Psoas muscle (tissue), 7 donors: ENCODE measurements at regions not wholly inside any gene's neighbourhood (a gene's known extent, or its start where the extent isn't known, plus 50 kb on each side); places are given as distances from the start of the nearest gene placed in this dataset.

Experiments used
- ATAC-seq, 4 donors: fragments of 200-7000 bp; cut with Tn5 transposase; one replicate each; pipeline ENCODE4 v1.9.1; 2020; ENCODE audit warnings: moderate library complexity in 3 of 4, mild to moderate bottlenecking in 2 of 4
- DNase-seq, 2 donors: peaks; one replicate each; pipeline ENCODE4 v3.0.0-alpha.2; 2020
- H3K27ac ChIP-seq: fragments of 200-600 bp; one replicate; pipeline ENCODE4 v1.8.0; 2022
- H3K27me3 ChIP-seq, 3 donors: fragments of 200-600 bp in 1 of 3; one replicate each; pipeline versions ENCODE4 v1.6.1 to v1.8.0; 2013 to 2022; ENCODE audit warnings: low read length in 2 of 3, mild to moderate bottlenecking in 2 of 3, moderate library complexity in 1 of 3; ENCODE audit not compliant: insufficient read depth in 3 of 3
- H3K36me3 ChIP-seq, 2 donors: fragments of 200-600 bp in 1 of 2; one replicate each; pipeline versions ENCODE4 v1.6.1 to v1.8.0; 2013 to 2022; ENCODE audit warnings: low read depth in 1 of 2, mild to moderate bottlenecking in 1 of 2, moderate library complexity in 1 of 2; ENCODE audit not compliant: insufficient read depth in 1 of 2
- H3K4me1 ChIP-seq: fragments of 200-600 bp; one replicate; pipeline ENCODE4 v1.8.0; 2022
- H3K4me3 ChIP-seq: fragments of 200-600 bp; one replicate; pipeline ENCODE4 v1.8.0; 2022; ENCODE audit warnings: mild to moderate bottlenecking
- H3K9me3 ChIP-seq: fragments of 200-600 bp; one replicate; pipeline ENCODE4 v1.8.0; 2022
- CTCF ChIP-seq: fragments of 200-600 bp; IDR thresholded peaks from one replicate; pipeline ENCODE4 v1.8.0; 2022; ENCODE audit warnings: antibody characterized with exemption
- WGBS, 3 donors: extraction: QIAGEN DNeasy Blood & Tissue Kit; methylation state at CpG; one replicate each; pipeline versions ENCODE4 v1.1.6 to v1.1.7; 2013; 5-methylcytosine and 5-hydroxymethylcytosine counted together
- intact Hi-C, 2 donors: fragments of 100-400 bp; cut with DNase I; formaldehyde crosslinking; loops; one replicate each; pipeline versions ENCODE4 v1.11.0 to v1.14.2; 2022
- donor health status: healthy with polysubstance abuse.
- donor health status: DM: no; HTN: no; CAD: no; lungs with moderate emphysema.
- donor health status: Bipolar disorder and iron deficiency.
- donor health status: healthy.
- donor health status: DM: yes; HTN: yes; CAD: no.
- donor health status: DM: no; HTN: no; CAD: no.
- donor health status: DM: yes; HTN: yes; CAD: no.

DNA sequence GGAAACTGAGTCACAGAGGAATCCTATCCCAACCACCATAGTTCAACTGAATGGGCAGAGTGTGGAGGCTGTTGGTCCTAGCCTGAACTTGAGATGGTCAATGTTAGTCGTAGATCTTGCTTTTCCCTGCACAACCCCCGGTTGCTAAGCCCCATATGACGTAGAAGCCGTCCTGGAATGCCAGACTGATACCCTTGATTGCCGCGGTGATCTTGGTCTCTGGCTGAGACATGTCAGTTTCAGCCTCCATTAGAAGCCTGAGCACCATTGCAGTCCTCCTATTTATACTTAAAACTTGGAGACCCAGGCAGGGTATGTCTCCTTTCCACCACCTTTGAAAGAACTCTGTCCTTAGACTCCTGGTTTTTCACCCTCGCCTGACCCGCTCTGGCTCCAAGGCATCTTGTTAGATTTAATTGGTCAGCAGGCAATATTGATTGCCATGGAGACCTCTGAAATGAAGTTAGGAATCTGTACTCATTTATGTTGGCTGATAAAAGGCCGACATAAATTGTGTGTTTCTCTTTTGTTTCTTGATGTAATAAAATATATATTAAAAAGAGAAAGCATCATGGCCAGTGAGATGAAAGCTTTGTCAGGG, 53.4 kb downstream of the RPLP1 start:
- WGBS, 3 donors, result 85 to 89% (median 86%) methylated on average over 9 of the region's 9 CpGs
- no peak for DNase-seq
- Histone ChIP-seq H3K36me3 (no peaks in the 10 kb centered on the region), H3K27me3 (no peaks in the 10 kb centered on the region), H3K4me3 (no peak overlapping the region), H3K27ac (no peak overlapping the region), H3K9me3 (no peaks in the 10 kb centered on the region), H3K4me1 (no peaks in the 10 kb centered on the region)
- no peak for TF ChIP-seq CTCF
- ATAC-seq, result no peak
- intact Hi-C loops, result no loop called here

GRCh38 chr15:69508659-69509058, 56.0 kb downstream of the RPLP1 start:
- no peak overlapping the region for H3K27ac ChIP-seq
- ATAC-seq (peak in 1 of 4 donors; percentile 19), DNase-seq (no peak)
- H3K9me3 ChIP-seq, result no peaks in the 10 kb centered on the region
- no peaks in the 10 kb centered on the region for H3K4me1 ChIP-seq
- no peak overlapping the region for H3K4me3 ChIP-seq
- no peak for TF ChIP-seq CTCF
- WGBS, 3 donors, result 50 to 65% (median 53%) methylated on average over 1 of the region's 1 CpG
- intact Hi-C loops, result no loop called here
- H3K27me3 ChIP-seq, result no peaks in the 10 kb centered on the region
- H3K36me3 ChIP-seq, result no peaks in the 10 kb centered on the region

DNA sequence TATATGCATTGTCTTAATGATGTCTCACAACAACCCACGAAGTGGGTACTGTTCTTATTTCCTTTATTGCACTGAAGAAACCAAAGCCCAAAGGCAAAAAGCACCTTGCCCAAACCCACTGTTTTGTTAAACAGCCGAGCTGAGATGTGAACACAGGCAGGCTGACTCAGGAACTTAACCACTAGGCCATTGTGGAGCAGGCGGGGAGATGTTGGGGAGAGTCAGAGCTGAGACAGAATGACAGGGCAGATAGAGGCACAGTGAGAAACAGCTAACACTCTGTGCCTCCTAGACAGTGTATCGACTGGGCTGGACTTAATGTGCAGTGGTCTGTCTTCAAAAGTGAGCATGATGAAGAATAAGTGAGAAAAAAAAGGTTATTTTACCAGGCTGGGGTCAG, 56.5 kb downstream of the RPLP1 start:
- H3K27ac ChIP-seq, result no peak overlapping the region
- no peaks in the 10 kb centered on the region for H3K9me3 ChIP-seq
- intact Hi-C loops, result no loop called here
- H3K36me3 ChIP-seq, result no peaks in the 10 kb centered on the region
- H3K27me3 ChIP-seq, result no peaks in the 10 kb centered on the region
- no peaks in the 10 kb centered on the region for H3K4me1 ChIP-seq
- no peak for DNase-seq
- no peak overlapping the region for H3K4me3 ChIP-seq
- WGBS, 3 donors, result 79 to 85% (median 82%) methylated on average over 4 of the region's 4 CpGs
- ATAC-seq, result no peak
- no peak for TF ChIP-seq CTCF

DNA sequence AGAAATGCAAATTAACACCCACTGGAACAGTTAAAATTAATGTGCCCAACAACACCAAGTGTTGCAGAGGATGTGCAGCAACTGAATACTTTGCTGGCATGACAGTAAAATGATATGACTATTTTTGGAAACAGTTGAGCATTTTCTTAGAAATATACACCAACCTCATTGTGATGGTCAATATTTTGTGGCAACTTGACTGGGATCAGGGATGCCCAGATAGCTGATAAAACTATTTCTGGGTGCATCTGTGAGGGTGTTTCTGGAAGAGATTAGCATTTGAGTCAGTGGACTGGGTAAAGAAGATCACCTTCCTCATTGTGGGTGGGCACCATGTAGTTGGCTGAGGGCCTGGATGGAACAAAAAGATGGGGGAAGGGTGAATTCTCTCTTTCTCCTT, 57.9 kb downstream of the RPLP1 start:
- no peak for ATAC-seq

More for the DNA sequence above, 57.9 kb downstream of the RPLP1 start:
- intact Hi-C loops, result no loop called here
- H3K27me3 ChIP-seq, result no peaks in the 10 kb centered on the region
- no peak overlapping the region for H3K4me3 ChIP-seq
- TF ChIP-seq CTCF, result no peak
- DNase-seq, result no peak
- H3K36me3 ChIP-seq, result no peaks in the 10 kb centered on the region
- no peak overlapping the region for H3K27ac ChIP-seq
- H3K9me3 ChIP-seq, result no peaks in the 10 kb centered on the region
- H3K4me1 ChIP-seq, result no peaks in the 10 kb centered on the region
